ENCODE measurements at regions not wholly inside any gene's neighbourhood (a gene's known extent, or its start where the extent isn't known, plus 50 kb on each side); places are given as distances from the start of the nearest gene placed in this dataset.
"Not testable (repeated sequence)": the region's sequence is repeated elsewhere in the genome, so short reads cannot be mapped to it uniquely, and the experiment has no call there.

DNA sequence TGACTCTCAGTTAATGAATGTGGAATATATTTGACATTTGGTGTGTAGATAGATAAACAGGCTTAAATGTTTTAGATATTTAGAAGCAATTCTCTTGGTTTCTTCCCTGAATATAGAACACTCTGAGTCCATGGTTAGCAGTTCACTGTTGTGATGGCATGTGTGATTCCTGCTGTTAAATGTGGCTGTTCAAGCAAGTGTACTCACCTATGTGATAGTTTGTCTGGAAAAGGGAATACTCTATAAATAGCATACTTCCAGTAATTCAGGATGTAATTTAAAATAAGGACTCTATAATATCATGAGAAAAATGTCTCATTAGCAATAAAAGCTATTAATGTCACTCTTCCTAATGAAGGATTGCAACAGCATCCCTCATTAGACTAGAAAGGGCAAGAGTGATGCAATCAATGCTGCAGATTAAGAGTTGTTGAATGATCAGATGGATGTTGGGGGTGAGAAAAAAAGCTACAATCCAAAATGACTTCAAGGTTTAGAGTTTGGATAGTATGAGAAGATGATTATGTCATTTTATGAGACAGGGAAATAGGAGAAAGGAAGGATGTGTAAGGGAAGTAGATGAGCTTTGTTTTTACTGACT, 201.8 kb upstream of the WDFY3 start:
- DNase-seq, result no peak

DNA sequence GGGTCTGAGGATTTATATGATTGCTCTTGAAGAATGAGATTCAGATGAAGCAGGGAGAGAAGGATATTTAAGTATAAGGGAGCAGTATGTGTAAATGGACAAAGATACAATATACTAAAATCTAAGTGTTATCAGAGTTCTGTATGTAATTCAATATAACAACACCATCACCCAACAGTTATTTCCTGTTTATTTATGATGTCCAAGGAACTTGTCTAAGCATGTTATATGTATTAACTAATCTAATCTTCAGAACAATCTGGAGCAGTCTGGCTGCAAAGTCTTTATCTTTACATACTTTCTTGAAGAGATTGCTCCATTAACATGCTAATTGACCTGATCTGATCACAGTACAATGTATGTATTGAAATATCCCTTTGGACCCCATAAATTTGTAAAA, 203.8 kb upstream of the WDFY3 start:
- DNase-seq, result no peak

DNA sequence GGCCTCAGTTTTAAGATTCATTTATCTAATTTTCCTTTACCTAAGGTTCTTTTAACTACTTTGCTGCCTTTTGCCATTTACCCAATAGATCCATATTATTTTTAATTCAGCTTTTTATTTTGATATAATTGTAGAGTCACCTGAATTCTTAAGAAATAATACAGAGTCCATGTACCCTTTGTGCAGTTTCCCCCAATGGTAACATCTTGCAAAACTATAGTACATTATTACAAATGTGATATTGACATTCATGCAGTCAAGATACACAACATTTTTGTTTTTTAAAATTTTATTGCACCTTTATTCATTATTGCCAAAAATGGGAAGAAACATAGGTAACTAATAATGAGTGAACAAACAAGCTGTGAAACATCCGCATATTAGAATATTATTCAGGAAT, 208.7 kb upstream of the WDFY3 start:
- DNase-seq, result no peak

DNA sequence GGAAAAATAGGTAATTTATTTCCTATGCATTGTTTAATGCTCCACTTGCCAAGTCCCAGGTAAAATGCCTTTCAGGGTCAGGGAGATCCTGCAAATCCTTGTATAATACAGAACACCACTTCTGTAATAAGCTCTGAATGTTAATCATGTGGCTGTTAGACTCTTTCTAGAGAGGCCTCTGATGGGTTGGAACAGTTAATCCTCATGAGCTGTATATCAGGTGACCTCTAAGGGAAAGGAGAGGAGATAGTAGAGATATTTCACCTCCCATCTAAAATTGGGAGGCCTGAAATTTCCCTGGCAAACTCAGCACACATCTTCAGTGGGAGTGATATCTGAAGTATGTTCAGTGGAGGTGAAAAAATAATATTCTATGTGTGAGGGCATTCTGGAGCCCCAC, 210.6 kb upstream of the WDFY3 start:
- DNase-seq, result no peak

DNA sequence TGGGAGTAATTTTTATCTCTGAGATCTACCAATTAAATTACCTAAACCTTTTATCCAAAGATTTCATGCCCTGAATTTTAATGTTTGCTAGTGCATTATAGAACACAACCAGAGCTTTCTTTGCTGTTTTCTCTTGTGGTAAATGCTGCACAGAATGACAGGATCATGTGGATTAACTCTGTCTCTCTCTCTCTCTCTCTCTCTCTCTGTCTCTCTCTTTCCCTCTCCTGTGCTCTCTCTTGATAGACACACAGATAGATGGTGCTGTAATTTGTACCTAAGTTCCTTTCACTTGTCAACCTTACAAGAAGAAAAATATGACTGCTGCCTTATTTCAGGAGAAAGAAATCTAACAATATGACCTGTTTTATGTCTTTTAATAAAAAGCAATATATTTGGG, 211.2 kb upstream of the WDFY3 start:
- no peak for DNase-seq

DNA sequence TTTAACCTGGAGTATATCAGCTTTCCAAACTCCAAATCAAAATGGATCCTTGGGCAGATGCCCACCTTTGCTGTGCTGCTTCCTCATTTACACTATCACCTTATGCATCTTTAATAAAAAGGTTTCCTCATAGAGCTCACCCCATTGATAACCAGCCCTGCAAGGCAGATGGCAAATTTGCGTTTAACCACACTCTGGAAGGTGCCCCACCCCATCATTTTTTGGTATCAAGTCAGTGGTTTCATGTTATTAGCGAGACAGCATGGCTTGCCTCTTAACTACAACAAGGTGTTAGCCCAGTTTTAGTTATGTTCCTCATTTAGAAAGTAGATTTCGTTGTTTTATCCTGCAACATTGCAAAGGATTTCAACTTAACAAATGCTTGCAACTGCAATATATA, 214.0 kb upstream of the WDFY3 start:
- no peak for DNase-seq

DNA sequence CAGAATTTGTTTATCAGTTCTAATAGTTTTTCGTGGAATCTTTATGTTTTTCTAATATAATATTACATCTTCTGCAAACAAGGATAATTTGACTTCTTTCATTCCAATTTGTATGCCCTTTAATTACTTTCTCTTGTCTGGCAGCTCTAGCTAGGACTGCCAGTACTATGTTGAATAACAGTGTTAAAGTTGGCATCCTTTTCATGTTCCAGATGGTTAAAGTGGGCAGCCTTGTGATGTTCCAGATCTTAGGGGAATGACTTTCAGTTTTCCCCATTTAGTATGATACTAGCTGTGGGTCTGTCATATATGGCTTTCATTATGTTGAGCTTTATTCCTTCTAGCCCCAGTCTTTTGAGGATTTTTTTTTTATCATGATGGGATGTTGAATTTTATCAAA, 220.6 kb upstream of the WDFY3 start:
- DNase-seq, result no peak

DNA sequence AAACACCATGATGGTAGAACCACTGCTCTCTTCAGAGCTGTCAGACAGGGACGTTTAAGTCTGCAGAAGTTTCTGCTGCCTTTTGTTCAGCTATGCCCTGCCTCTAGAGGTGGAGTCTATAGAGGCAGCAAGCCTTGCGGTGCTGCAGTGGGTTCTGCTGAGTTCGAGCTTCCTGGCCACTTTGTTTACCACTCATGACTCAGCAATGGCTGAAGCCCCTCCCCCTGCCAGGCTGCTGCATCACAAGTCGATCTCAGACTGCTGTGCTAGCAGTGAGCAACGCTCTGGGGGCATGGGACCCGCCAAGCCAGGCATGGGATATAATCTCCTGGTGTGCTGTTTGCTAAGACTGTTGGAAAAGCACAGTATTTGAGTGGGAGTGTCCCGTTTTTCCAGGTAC, 229.5 kb upstream of the WDFY3 start:
- not testable (repeated sequence) for DNase-seq

DNA sequence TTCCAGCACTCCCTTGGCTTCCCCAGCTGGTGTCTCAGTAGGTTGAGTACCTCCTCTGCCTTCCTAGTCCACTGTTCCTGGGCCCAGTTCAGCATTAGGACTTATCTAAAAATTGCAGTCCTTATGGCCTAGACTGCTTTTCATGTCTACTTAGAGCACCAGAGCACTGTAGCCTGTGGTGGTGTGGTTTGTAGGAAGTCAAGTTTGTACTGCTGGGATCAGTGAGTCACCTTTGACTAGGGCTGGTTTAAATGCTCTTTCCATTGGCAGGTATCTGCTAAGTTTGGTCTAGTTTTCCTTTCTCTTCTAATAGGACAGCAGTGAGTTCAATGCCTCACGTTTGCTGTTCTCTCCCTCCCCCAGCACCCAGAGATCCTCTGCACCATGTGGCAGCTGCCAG, 233.6 kb upstream of the WDFY3 start:
- no peak for DNase-seq

DNA sequence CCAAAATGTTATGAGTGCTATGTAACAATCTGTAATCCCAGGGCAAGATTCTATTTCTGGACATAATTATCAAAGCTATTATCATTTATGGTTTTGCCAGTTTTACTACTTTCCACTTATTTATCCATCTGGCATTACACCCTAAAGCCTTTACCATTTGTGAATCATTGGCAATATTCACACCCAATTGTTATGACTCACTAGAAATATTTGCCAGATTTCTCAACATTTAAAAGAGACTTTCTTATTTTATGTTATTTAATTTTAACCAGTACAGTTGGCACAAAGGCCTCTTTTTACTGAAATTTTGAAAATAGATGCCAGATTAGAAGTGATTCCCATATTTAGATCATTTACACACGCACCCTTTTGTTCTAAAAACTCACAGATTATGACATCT, 242.7 kb upstream of the WDFY3 start:
- DNase-seq, result no peak

DNA sequence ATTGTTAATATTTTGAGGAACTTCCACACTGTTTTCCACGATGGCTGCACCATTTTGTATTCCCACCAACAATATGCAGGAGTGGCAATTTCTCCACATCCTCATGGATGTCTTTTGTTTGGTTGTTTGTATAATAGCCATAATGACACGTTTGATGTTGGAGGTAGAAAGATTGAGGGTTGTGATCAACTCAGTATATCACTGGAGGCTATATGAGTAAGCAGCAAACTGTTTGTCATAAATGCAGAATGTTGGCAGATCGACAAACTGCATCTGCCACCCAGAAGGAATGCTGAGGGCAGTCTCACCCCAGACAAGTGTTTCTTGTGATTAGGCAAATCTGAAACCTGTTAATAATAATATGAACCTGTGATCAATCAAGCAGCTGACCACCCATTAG, 243.9 kb upstream of the WDFY3 start:
- no peak for DNase-seq

DNA sequence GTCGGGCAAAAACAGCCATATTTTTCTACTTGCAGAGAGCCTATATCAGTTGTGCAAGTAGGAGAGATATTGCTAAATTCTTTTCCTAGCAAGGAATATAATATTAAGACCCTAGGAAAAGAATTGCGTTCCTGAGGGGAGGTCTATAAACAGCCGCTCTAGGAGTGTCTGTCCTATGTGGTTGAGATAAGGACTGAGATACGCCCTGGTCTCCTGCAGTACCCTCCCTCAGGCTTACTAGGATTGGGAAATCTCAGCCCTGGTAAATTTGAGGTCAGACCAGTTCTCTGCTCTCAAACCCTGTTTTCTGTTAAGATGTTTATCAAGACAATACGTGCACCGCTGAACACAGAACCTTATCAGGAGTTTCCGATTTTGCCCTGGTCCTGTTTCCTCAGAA, 250.1 kb upstream of the WDFY3 start:
- DNase-seq, result not testable (repeated sequence)

DNA sequence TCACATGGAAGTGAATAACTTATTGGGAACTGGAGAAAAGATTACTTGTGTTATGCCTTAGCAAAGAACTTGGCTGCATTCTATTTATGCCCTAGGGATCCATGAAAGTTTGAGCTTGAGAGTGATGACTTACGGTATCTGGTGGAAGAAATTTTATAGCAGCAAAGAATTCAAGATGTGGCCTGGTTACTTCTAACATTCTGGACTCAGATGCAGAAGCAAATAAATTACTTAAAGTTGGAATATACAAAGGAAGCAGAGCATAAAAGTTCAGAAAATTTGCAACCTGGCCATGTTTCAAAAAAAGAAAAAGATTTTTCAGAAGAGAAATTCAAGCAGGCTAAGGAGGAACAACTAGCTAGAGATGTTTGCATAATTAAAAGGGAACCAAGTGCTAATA, 252.3 kb upstream of the WDFY3 start:
- no peak for DNase-seq

DNA sequence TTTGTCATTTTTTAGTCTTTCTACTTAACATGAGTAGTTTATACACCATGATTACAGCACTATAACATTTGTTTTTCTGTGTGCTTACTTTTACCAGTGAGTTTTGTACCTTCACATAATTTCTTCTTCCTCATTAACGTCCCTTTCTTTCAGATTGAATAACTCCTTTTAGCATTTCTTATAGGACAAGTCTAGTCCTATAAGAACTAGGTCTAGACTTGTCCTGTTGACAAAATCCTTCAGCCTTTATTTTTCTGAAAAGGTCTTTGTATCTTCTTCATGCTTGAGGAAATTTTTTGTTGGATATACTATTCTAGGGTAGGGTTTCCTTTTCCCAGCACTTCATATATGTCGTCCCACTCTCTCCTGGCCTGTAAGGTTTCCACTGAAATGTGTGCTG, 253.3 kb upstream of the ARHGAP24 start:
- DNase-seq, result no peak

DNA sequence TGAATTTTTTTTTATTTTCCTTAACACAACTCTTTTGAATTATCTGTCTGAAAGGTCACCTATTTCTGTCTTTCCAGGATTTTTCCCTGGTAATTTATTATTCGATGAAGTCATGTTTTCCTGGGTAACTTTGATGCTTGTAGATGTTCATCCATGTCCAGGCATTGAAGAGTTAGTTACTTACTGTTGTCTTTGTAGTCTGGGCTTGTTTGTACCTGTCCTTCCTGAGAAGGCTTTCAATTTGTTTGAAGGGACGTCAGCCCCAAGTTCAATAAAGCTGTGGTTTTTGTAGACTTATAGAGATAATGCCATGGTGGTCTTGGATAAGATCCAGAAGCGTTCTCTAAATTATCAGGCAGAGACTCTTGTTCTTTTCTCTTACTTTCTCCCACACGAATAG, 252.4 kb upstream of the ARHGAP24 start:
- no peak for DNase-seq

DNA sequence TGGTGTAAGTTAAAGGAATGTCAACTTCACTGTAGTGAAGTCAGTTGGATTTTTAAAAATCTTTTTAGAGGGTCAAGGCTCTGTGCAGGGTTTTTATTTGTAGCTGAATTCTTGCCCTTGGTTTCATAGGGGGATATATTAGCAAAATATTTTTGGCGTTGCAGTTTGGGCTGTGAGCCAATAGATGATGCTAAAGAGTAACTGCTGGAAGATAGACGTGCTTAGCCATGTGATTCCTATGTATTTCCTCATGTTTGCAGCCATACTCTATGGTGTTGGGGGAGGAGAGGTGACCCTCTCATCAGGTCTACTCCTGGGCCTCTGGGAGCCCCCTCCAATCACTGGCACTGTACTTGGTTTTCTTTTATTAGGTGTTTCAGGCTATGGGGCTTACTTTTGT, 246.7 kb upstream of the ARHGAP24 start:
- no peak for DNase-seq

DNA sequence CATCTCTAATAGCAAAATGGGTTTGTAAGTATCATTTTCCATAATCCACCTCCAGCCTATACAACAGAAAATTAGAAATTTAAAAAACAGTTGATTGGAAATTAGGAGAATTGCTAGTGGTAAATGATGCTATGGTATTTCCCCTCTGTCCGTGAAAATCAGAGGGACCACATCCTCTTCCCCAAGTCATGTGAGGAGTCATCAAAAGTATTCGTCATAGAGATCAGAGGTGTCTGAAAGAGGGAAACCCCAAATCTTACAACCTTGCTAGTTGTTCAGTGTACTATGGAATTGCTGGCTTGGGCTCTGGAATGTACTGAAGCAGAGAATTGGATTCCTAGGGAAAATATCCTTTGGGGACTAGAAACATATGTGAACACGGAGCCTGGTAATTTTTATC, 241.4 kb upstream of the ARHGAP24 start:
- no peak for DNase-seq

DNA sequence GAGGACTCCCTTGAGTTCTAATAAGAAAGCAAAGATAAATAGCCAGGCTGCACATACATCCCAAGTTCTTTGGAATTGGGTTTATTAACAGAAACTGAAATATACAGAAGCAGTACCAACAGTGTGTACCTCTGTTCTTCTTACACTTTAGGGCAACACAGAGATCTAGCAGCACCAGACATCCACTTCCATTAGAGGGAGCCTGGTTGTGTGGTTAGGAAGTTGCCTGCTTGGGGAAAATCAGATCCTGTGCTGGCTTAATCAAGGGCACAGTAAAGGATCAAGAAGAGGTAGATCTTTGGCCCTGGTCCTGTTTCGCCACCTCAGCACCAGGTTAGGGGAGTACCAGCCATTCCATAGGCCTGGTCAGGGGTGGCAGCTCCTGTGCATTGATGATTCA, 231.1 kb upstream of the ARHGAP24 start:
- no peak for DNase-seq

DNA sequence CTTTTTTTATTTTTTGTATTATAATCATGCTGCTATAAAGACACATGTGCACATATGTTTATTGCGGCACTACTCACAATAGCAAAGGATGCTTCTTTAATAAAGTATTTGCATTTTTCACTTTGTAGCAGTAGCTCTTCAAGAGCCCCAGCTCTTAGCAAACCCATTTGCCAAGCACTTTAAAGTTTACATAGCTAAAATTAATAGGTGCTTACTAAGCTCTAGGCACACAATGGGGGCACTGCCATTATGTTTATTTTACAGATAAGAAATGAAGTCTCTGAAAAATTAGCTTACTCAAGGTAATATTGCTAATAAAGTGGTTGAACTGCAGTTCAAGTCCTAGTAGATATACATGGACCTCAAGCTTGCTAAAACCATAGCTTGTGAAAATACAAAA, 230.3 kb upstream of the ARHGAP24 start:
- no peak for DNase-seq

DNA sequence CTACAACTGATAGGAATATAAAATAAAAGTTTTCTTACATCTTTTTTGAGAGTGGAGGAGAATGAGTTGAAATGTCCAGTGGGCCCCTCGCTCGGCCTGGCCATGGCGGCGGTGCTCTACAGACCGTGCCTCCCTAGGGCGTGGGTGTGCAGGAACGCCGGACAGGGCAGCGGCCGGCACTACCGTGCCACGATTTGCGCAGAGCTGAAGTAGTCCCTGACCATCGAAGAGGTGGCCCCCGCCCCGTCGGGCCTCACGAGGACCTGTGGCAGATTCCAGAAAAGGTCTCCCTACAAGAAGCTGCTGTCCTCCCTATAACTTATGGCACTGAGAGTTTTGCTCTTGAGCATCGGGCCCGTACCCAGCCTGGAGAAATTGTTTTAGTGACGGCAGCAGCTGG, 228.9 kb upstream of the ARHGAP24 start:
- DNase-seq, result no peak

DNA sequence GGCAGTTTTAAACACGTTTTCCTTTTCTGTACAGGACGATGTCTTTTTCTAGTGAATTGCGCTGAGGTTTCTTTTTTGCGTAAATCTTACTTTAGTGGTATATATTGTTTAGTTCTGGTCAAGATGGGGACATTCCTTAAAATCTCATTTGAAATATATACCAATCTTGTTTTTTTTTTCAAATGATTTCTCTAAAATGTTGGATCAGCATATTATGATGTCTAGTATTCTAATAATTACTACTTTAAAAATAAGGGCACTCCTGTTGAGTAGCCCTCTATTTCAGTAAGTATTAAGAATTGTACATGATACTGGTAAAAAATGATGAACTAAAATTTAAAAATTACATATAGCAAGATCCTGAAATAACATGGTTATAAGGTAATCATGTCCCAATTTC, 224.1 kb upstream of the ARHGAP24 start:
- DNase-seq, result no peak

DNA sequence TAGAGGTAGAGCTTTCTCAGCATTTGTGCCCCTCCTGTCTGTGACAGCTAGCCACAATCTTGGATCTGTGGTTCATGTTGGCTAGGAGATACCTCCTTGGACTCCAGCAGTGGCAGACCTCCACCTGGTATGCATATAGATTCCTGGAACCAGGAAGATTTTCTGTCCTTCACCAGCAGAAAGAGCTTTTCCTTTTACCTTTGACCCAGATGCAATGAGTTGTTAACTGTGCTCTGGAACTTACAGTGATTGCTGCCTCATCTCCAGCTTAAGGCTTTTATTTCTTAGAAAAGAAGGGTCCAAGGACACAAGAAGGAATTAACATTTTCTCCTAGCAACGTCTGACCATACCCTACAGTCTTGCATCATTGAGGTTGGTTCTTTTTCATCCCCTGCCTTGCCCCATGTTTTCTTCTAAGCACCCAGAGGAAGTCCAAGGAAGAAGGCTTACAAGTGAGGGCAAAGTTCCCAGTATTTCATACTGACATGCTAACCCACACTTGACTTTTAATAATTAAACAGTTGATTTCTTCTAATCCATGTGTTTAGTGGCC, 217.1 kb upstream of the ARHGAP24 start:
- DNase-seq, result no peak

DNA sequence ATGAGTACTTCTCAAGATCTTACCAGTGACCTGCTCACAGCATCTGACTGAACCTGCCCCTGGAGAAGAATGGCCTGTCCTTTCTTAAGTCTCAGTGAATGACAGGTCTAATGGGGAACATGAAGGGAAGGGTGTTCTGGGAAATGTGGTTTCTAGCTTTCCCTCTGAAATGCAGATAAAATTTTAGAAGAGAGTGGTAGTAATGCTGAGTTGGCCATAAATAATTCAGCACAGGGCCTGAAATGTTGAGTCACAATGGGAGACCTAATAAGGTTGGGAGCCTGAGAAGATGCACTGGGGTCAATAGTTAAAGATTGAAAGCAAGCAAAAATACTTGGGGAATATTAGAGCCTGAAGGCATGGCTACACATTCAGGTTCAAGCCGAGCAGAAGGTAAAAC, 214.9 kb upstream of the ARHGAP24 start:
- no peak for DNase-seq

DNA sequence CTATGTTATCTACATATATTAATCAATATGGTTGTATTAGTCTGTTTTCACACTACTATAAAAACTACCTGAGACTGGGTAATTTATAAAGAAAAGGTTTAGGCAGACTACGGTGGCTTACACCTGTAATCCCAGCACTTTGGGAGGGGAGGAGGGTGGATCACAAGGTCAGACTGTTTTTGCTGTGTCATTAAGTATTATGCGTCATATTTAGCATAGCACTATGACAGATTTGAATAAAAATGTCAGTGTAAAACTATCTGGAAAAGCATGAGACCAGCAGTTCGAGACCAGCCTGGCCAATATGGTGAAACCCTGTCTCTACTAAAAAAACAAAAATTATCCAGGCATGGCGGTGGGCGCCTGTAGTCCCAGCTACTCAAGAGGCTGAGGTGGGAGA, 209.7 kb upstream of the ARHGAP24 start:
- no peak for DNase-seq

DNA sequence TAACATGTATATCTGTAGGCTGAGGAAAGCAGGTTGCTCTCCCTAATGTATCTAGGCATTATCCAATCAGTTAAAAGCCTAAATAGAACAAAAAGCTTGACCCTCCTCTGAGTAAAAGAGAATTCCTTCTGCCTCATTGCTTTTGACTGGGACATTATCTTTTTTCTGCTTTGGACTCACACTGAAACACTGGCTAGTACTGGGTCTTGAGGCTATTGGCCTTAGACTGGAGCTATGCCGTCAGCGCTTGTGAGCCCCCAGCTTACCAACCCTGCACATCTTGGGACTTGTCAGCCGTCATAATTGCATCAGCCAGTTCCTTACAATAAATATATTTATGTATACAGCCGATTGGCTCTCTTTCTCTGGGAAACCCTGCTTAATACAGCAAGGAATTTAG, 206.8 kb upstream of the ARHGAP24 start:
- no peak for DNase-seq

DNA sequence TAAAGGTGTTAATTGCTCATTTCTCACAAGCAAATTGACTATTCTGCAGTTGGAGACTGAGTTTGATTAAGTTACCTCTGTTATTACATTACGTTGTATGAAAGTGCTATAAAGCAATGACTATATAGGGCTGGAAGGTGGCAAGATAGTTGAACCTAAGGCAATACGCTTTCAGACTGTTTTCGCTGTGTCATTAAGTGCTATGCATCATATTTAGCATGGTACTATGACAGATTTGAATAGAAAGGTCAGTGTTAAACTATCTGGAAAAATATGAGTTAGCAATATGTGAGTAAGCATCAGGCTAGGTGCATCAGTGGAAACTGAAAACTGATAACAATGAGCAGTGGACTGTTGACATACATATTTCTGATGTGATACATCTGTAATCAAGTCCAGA, 206.0 kb upstream of the ARHGAP24 start:
- no peak for DNase-seq
